ENCODE measurements at regions not wholly inside any gene's neighbourhood (a gene's known extent, or its start where the extent isn't known, plus 50 kb on each side); places are given as distances from the start of the nearest gene placed in this dataset.

GRCh38 chr4:123984886-123985285 lies 588.3 kb downstream of the SPRY1 start:
- intact Hi-C loops (cut with DNase I) = loop anchor here in 3 of 10 donors (5.0 to 10.0 kb wide), 5 partner anchors 77 to 240 kb away; no protein-coding TSS in a partner anchor
- Histone ChIP-seq H3K4me1 (peaks cover 0 to 33% (median 24%) of the 10 kb centered on the region in 9 donors), H3K27ac (peak overlapping the region; percentile 45 to 79 (median 72)), H3K4me3 (no peak overlapping the region), H3K36me3 (no peaks in the 10 kb centered on the region), H3K9me3 (peaks cover 0 to 19% (median 5%) of the 10 kb centered on the region in 11 donors), H3K27me3 (no peaks in the 10 kb centered on the region)
- no peak for TF ChIP-seq CTCF (IDR thresholded peaks at IDR 0.05)
- peak; percentile 23 to 40 for DNase-seq
- 64 to 78% methylated on average over 3 of the region's 3 CpGs for WGBS, 2 donors
- peak in 7 of 8 donors; percentile 62 to 85 (median 79) for ATAC-seq

- ATAC-seq = peak; percentile 69 to 95 (median 86)
- DNase-seq = peak; percentile 19 to 74
- intact Hi-C loops (cut with DNase I) = loop anchor here in 3 of 10 donors (5.0 to 10.0 kb wide), 5 partner anchors 76 to 242 kb away; no protein-coding TSS in a partner anchor
- Histone ChIP-seq H3K27me3 (no peaks in the 10 kb centered on the region), H3K36me3 (no peaks in the 10 kb centered on the region), H3K27ac (peak overlapping the region; percentile 45 to 79 (median 72)), H3K4me3 (no peak overlapping the region), H3K9me3 (peaks cover 0 to 19% (median 5%) of the 10 kb centered on the region in 11 donors), H3K4me1 (peaks cover 0 to 31% (median 24%) of the 10 kb centered on the region in 9 donors)
- TF ChIP-seq CTCF (IDR thresholded peaks at IDR 0.05) = no peak
- 44 to 59% methylated on average over 2 of the region's 2 CpGs for WGBS, 2 donors
These were observed 589.7 kb downstream of the SPRY1 start for GRCh38 chr4:123986268-123986798.

GRCh38 chr4:123987408-123987807 lies 590.8 kb downstream of the SPRY1 start:
- ATAC-seq (peak in 1 of 8 donors; percentile 28), DNase-seq (no peak)
- WGBS, 2 donors = 59 to 68% methylated on average over 3 of the region's 3 CpGs
- intact Hi-C loops (cut with DNase I) = loop anchor here in 3 of 10 donors (5.0 to 10.0 kb wide), 5 partner anchors 75 to 243 kb away; no protein-coding TSS in a partner anchor
- Histone ChIP-seq H3K36me3 (no peaks in the 10 kb centered on the region), H3K9me3 (peaks cover 0 to 26% (median 9%) of the 10 kb centered on the region in 11 donors), H3K27me3 (no peaks in the 10 kb centered on the region), H3K4me1 (peaks cover 0 to 31% (median 24%) of the 10 kb centered on the region in 9 donors), H3K27ac (peak overlapping the region; percentile 32 to 79 (median 72)), H3K4me3 (no peak overlapping the region)
- TF ChIP-seq CTCF (IDR thresholded peaks at IDR 0.05) = no peak

GRCh38 chr4:123990310-123990870 lies 593.8 kb downstream of the SPRY1 start:
- 70 to 79% methylated on average over 2 of the region's 2 CpGs for WGBS, 2 donors
- TF ChIP-seq CTCF (IDR thresholded peaks at IDR 0.05) = no peak
- no peaks in the 10 kb centered on the region for H3K27me3 ChIP-seq
- H3K4me3 ChIP-seq = no peak overlapping the region
- no peak overlapping the region for H3K27ac ChIP-seq
- DNase-seq (no peak), ATAC-seq (no peak)
- intact Hi-C loops (cut with DNase I) = no loop called here
- H3K9me3 ChIP-seq = peaks cover 0 to 18% (median 10%) of the 10 kb centered on the region in 11 donors
- peaks cover 0 to 31% (median 23%) of the 10 kb centered on the region in 9 donors for H3K4me1 ChIP-seq
- H3K36me3 ChIP-seq = no peaks in the 10 kb centered on the region
